ENCODE measurements at regions not wholly inside any gene's neighbourhood (a gene's known extent, or its start where the extent isn't known, plus 50 kb on each side); places are given as distances from the start of the nearest gene placed in this dataset.

- no peak for DNase-seq
Measured at GRCh38 chr3:23665741-23666140, 140.0 kb upstream of the UBE2E1 start.

- no peak for DNase-seq
Measured at GRCh38 chr3:23666818-23667217, 138.9 kb upstream of the UBE2E1 start.

- no peak for DNase-seq
Measured at GRCh38 chr3:23667536-23668429, 138.0 kb upstream of the UBE2E1 start.

GRCh38 chr3:23668430-23668904 lies 137.3 kb upstream of the UBE2E1 start:
- DNase-seq: no peak

- DNase-seq: no peak
Measured at GRCh38 chr3:23669541-23670255, 136.1 kb upstream of the UBE2E1 start.

DNA sequence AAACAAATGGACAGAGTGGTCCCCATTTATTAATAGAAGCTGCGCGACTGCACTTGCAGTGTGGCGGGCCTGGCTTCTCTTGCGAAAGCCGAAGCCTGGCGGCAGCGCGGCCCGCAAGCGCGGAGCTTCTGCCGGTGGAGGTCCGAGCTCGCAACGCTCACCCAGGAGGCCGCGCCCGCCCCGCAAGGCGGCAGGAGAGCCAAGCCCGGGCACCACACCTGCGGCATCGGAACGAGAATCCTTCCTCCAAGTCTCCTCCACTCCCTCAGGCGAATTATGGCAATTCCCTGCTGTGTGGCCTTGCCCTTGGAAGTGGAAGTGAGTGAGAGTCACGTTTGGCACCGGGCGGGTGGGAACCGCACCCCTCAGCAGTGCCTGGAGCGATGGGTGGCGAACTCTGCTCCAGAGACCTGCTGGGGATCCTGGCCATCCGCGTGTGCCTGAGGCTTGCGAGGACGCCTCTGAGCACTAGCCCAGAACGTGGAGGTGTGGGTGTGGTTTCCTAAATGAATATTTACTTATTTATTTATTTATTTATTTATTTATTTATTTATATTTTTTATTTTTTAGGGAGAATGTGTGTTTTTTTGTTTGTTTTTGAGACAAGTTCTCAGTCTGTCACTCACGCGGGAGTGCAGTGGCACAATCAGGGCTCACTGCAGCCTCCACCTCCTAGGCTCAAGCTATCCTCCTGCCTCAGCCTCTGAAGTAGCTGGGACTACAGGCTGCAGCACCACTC lies 133.7 kb upstream of the UBE2E1 start:
- no peak for DNase-seq

DNA sequence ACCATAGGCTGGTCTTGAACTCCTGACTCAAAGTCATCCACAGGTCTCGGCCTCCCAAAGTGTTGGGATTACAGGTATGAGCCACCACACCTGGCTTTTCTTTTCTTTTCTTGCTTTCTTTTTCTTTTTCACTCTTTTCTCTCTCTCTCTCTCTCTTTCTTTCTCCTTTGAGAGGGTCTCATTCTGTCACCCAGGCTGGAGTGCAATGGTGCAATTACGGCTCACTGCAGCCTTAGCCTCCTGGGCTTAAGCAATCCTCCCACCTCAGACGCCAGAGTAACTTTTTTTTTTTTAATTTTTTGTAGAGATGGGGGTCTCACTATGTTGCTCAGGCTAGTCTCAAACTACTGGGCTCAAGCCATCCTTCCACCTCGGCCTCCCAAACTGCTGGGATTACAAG lies 133.1 kb upstream of the UBE2E1 start:
- no peak for DNase-seq

GRCh38 chr3:23675010-23675409 lies 130.7 kb upstream of the UBE2E1 start:
- no peak for DNase-seq

DNA sequence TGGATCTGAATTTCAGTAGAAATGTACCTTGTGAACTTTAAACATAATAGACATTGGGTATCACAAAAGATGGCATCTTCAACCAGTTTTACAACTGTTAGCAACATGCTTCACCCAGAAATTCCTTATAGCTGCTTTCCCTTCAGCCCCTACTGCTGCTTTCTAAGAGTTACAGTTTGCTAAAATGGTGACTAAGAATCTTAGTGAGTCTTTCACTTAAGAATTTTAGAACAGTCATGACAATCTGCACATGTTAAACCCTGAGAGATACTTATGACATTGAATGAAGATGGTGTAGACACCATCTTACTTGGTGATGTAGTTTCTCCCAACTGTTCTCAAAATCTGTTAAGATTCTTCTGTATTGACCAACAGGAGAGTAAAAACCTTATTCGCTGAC lies 129.7 kb upstream of the UBE2E1 start:
- DNase-seq: no peak

DNA sequence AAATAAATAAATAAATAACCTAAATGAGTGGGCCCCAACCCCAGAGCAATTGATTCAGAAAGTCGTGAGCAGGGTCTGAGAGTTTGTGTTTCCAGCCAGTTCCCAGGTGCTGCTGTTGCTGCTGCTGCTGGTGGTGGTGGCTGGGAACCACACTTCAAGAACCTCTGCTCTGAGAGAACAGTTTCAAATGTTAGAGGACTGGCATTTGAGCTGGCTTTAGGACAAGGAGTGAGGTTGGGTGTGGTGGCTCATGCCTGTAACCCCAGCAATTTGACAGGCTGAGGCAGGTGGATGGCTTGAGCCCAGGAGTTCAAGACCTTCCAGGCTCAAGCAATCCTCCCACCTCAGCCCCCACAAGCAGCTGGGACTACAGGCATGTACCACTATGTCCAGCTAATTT lies 123.1 kb upstream of the UBE2E1 start:
- no peak for DNase-seq

- DNase-seq: peak; percentile 18
Measured at GRCh38 chr3:23685541-23686258, 120.1 kb upstream of the UBE2E1 start.

- no peak for DNase-seq
Measured at GRCh38 chr3:23686519-23686918, 119.2 kb upstream of the UBE2E1 start.

- no peak for DNase-seq
Measured at GRCh38 chr3:23691357-23691895, 114.3 kb upstream of the UBE2E1 start.

GRCh38 chr3:23696842-23697241 lies 108.9 kb upstream of the UBE2E1 start:
- no peak for DNase-seq

DNA sequence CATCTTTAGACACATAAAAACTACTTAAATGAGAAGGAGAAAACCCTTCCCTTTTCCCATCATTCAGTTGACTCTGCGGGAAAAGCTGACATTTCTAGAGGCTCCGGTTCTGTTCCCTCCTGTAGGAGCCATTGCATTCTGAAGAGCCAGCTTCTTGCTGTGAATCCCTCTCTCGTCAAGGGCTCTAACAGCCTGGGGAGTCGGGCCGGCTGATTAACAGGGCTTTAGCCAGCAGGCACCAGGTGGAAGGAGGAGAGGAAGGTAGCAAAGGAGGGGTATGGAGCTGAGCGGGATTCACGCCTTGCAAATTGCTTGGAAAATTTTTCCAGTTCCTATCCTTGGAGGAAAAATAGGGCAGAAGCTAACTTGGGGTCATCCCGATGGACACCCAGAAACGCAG lies 108.3 kb upstream of the UBE2E1 start:
- no peak for DNase-seq

- DNase-seq: no peak
Measured at GRCh38 chr3:23698652-23699313, 107.0 kb upstream of the UBE2E1 start.

DNA sequence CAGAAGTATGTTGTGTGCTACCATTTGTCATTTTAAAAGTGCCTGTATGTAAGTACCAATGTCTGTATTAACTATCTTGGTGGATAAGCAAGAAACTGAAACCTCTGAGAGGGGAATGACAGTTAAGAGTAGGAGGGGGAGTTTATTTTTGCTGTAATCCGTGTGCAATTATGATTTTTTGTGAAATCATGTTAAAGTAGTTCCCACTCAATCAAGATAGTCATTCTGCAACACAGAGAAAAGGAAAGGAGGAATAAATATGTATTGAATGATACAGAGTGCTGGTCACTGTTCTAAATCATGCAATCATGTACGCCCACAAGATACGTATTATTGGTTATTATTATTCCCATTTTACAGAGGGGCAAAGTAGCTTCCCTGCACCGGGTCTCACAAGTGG lies 105.1 kb upstream of the UBE2E1 start:
- no peak for DNase-seq

- DNase-seq: no peak
Measured at GRCh38 chr3:23701716-23702597, 103.8 kb upstream of the UBE2E1 start.

GRCh38 chr3:23704298-23704697 lies 101.5 kb upstream of the UBE2E1 start:
- DNase-seq: no peak

- no peak for DNase-seq
Measured at GRCh38 chr3:23706111-23706510, 99.6 kb upstream of the UBE2E1 start.

DNA sequence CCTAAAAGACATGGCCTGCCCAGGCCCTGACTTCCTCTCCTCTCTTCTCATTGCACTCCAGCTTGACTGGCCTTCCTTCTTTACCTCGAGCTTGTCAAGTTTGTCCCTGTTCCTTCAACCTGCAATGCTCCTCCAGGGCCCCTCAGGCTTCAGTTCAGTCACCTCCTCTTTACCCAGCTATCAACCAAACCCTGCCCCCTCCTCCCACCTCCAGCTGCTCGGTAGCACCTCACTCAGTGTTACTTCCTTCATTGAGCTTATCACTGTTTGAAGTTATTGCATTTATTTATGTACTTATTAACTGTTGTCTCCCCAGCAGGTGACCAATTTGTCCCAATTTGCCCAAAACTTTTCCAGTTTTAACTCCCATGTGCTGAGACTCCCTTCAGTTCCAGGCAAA lies 95.8 kb upstream of the UBE2E1 start:
- no peak for DNase-seq
